HEK293 (cell line): ENCODE measurements at regions not wholly inside any gene's neighbourhood (a gene's known extent, or its start where the extent isn't known, plus 50 kb on each side); places are given as distances from the start of the nearest gene placed in this dataset.

ENCODE experiments used
- CTCF ChIA-PET: fragments of 350-600 bp; formaldehyde crosslinking; extraction: SDS; loops from one replicate; lab custom pipeline; 2021; ENCODE audit warnings: antibody characterized with exemption; lab: Yijun Ruan, JAX
- POLR2A ChIA-PET: fragments of 300-600 bp; formaldehyde crosslinking; extraction: SDS; loops from one replicate; lab custom pipeline; 2020; ENCODE audit warnings: antibody characterized with exemption, inconsistent platforms; lab: Yijun Ruan, JAX
- H3K27ac ChIP-seq: fragments of 200-500 bp; sonication (Bioruptor generic); 2 replicates; pipeline ENCODE4 v1.5.1; 2014; ENCODE audit warnings: low read depth, low read length, control low read depth, inconsistent platforms; ENCODE audit errors: extremely low read depth
- H3K36me3 ChIP-seq, 2 experiments: fragments of 200-500 bp in 1 of 2; sonication (Bioruptor generic) in 1 of 2; 1 replicate in 1 of 2; 2 replicates in 1 of 2; pipeline ENCODE4 v1.5.1; 2014 to 2017; ENCODE audit warnings: inconsistent platforms in 2 of 2, low read length in 2 of 2; ENCODE audit not compliant: control insufficient read depth in 2 of 2, insufficient read depth in 1 of 2
- H3K4me1 ChIP-seq: fragments of 200-500 bp; sonication (Bioruptor generic); 2 replicates; pipeline ENCODE4 v1.5.1; 2014; ENCODE audit warnings: mild to moderate bottlenecking, low read length, inconsistent platforms; ENCODE audit not compliant: control insufficient read depth, insufficient read depth
- H3K4me3 ChIP-seq: 2 replicates; pipeline ENCODE4 v1.5.1; 2011; ENCODE audit warnings: low read depth, mild to moderate bottlenecking, control low read depth, low read length, moderate library complexity
- H3K9me3 ChIP-seq: fragments of 200-500 bp; sonication (Bioruptor generic); 2 replicates; pipeline ENCODE4 v1.5.1; 2014; ENCODE audit warnings: low read depth, low read length, inconsistent platforms; ENCODE audit not compliant: control insufficient read depth, insufficient read depth
- GLI4 ChIP-seq: fragments of 450-650 bp; formaldehyde crosslinking; IDR thresholded peaks from 2 replicates; pipeline ENCODE4 v1.5.1; 2016; ENCODE audit warnings: missing biosample characterization, missing genetic modification characterization
- TRIM28 ChIP-seq: IDR thresholded peaks from 2 replicates; pipeline ENCODE4 v1.6.1; 2011; ENCODE audit warnings: low read length, control low read depth, borderline replicate concordance
- ZBTB48 ChIP-seq: fragments of 450-650 bp; formaldehyde crosslinking; IDR thresholded peaks from 2 replicates; pipeline ENCODE4 v1.5.1; 2016; ENCODE audit warnings: missing biosample characterization, missing genetic modification characterization
- ZEB2 ChIP-seq: fragments of 450-650 bp; formaldehyde crosslinking; IDR thresholded peaks from 2 replicates; pipeline ENCODE4 v1.5.1; 2016; ENCODE audit warnings: missing biosample characterization, missing genetic modification characterization
- ZNF148 ChIP-seq: fragments of 450-650 bp; formaldehyde crosslinking; IDR thresholded peaks from 2 replicates; pipeline ENCODE4 v1.5.0; 2017; ENCODE audit warnings: missing biosample characterization, missing genetic modification characterization, borderline replicate concordance
- ZNF16 ChIP-seq: fragments of 450-650 bp; formaldehyde crosslinking; IDR thresholded peaks from 2 replicates; pipeline ENCODE4 v1.5.1; 2016; ENCODE audit warnings: low read depth, missing biosample characterization, missing genetic modification characterization
- ZNF174 ChIP-seq: fragments of 450-650 bp; formaldehyde crosslinking; IDR thresholded peaks from 2 replicates; pipeline ENCODE4 v1.5.0; 2017; ENCODE audit warnings: missing biosample characterization, mild to moderate bottlenecking, missing genetic modification characterization
- ZNF18 ChIP-seq: fragments of 450-650 bp; formaldehyde crosslinking; IDR thresholded peaks from 2 replicates; pipeline ENCODE4 v1.5.1; 2016; ENCODE audit warnings: missing biosample characterization, missing genetic modification characterization
- ZNF449 ChIP-seq: fragments of 450-650 bp; formaldehyde crosslinking; IDR thresholded peaks from 2 replicates; pipeline ENCODE4 v1.5.1; 2017; ENCODE audit warnings: missing biosample characterization, mild to moderate bottlenecking, missing genetic modification characterization, moderate library complexity
- ZNF624 ChIP-seq: fragments of 450-650 bp; formaldehyde crosslinking; IDR thresholded peaks from 2 replicates; pipeline ENCODE4 v1.5.1; 2017; ENCODE audit warnings: missing biosample characterization, missing genetic modification characterization
- ZNF645 ChIP-seq: fragments of 450-650 bp; formaldehyde crosslinking; IDR thresholded peaks from 2 replicates; pipeline ENCODE4; 2016; ENCODE audit warnings: missing biosample characterization, missing genetic modification characterization
- TF ChIP-seq, protein P1 (sequence below): fragments of 450-650 bp; formaldehyde crosslinking; conservative IDR thresholded peaks from 2 replicates; pipeline ENCODE4 v1.5.1; 2016; ENCODE audit warnings: low read depth, missing biosample characterization, missing genetic modification characterization
- TF ChIP-seq, protein P2 (sequence below): fragments of 450-650 bp; formaldehyde crosslinking; IDR thresholded peaks from 2 replicates; pipeline ENCODE4 v1.5.1; 2017; ENCODE audit warnings: missing biosample characterization, missing genetic modification characterization
- TF ChIP-seq, protein P3 (sequence below): fragments of 450-650 bp; formaldehyde crosslinking; IDR thresholded peaks from 2 replicates; pipeline ENCODE4 v1.5.1; 2016; ENCODE audit warnings: missing biosample characterization, missing genetic modification characterization, borderline replicate concordance

DNA sequence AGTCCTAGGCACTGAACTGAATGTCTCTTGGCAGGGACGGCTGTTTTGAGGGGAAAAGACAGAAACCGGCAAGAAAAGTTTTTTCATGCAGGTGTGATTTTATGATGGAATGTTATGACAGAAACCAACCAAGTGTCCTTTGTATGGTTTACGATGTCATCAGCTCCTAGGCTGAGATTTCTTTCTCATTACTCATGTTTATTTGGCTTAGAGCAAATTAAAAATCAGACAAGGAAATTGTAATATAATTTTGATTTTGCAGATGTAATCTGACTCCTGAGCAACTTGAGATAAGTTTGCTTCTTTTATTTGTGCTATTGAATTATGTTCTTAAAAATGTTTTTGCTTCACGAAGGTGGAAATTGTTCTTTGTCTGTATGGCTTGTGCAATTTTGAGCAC lies 58.8 kb upstream of the MAP3K7 start (continued):
- 0 out of 2 replicates have a peak, but pooled peaks have one; percentile 22 for TF ChIP-seq ZEB2 (tag by site-specific recombination)
- TF ChIP-seq, all 188 proteins: peak for 10

DNA sequence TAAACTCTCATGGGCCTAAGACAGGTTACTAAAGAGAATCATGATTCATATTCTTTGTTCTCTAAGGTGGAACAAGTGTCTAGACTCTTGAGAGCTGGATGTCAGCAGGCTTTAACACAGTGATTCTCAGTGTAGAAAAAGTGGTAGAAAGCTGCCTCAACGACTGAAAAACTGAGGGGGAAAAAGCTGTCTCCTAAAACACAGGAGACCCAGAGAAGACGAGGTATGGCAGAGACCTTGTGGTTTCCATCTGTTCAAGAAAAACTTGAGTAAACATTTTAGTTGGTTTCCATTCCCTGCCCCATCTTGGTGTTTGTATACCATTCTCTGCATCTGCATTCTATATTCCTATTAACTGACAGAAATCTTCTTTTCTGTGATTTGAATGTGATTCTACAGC lies 57.6 kb upstream of the MAP3K7 start:
- Histone ChIP-seq H3K9me3 (no peaks in the 10 kb centered on the region), H3K4me1 (peaks cover 10% of the 10 kb centered on the region), H3K4me3 (no peak overlapping the region), H3K36me3 (no peaks in the 10 kb centered on the region), H3K27ac (peak overlapping the region; percentile 35; the same call in 1 of the 2 replicates)
- POLR2A ChIA-PET: no interaction called here
- CTCF ChIA-PET: interaction anchor here (0.5 to 0.6 kb wide), 2 partner anchors 25 to 645 kb away, joined by 3 to 4 read pairs; no protein-coding TSS in a partner anchor
- TF ChIP-seq ZBTB48: no peak
- TF ChIP-seq, protein P1, sequence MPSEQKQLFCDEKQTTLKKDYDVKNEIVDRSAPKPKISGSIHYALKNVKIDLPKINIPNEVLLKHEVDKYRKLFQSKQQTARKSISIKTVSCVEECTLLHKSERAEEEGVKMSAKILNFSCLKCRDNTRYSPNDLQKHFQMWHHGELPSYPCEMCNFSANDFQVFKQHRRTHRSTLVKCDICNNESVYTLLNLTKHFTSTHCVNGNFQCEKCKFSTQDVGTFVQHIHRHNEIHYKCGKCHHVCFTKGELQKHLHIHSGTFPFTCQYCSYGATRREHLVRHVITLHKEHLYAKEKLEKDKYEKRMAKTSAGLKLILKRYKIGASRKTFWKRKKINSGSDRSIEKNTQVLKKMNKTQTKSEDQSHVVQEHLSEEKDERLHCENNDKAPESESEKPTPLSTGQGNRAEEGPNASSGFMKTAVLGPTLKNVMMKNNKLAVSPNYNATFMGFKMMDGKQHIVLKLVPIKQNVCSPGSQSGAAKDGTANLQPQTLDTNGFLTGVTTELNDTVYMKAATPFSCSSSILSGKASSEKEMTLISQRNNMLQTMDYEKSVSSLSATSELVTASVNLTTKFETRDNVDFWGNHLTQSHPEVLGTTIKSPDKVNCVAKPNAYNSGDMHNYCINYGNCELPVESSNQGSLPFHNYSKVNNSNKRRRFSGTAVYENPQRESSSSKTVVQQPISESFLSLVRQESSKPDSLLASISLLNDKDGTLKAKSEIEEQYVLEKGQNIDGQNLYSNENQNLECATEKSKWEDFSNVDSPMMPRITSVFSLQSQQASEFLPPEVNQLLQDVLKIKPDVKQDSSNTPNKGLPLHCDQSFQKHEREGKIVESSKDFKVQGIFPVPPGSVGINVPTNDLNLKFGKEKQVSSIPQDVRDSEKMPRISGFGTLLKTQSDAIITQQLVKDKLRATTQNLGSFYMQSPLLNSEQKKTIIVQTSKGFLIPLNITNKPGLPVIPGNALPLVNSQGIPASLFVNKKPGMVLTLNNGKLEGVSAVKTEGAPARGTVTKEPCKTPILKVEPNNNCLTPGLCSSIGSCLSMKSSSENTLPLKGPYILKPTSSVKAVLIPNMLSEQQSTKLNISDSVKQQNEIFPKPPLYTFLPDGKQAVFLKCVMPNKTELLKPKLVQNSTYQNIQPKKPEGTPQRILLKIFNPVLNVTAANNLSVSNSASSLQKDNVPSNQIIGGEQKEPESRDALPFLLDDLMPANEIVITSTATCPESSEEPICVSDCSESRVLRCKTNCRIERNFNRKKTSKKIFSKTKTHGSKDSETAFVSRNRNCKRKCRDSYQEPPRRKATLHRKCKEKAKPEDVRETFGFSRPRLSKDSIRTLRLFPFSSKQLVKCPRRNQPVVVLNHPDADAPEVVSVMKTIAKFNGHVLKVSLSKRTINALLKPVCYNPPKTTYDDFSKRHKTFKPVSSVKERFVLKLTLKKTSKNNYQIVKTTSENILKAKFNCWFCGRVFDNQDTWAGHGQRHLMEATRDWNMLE: no peak
- TF ChIP-seq ZNF645: no peak
- TF ChIP-seq ZNF174 (tag by site-specific recombination): no peak
- no peak for TF ChIP-seq ZNF148 (tag by site-specific recombination)

- Histone ChIP-seq H3K27ac (no peak overlapping the region), H3K9me3 (no peaks in the 10 kb centered on the region), H3K36me3 (no peaks in the 10 kb centered on the region), H3K4me3 (no peak overlapping the region), H3K4me1 (peaks cover 10% of the 10 kb centered on the region)
- ChIA-PET POLR2A (no interaction called here), CTCF (no interaction called here)
- TF ChIP-seq TRIM28: peak; percentile 38; the same call in 1 of the 2 replicates
- no peak for TF ChIP-seq ZNF624 (tag by site-specific recombination)
- TF ChIP-seq ZNF16 (tag by site-specific recombination): no peak
- TF ChIP-seq, protein P2, sequence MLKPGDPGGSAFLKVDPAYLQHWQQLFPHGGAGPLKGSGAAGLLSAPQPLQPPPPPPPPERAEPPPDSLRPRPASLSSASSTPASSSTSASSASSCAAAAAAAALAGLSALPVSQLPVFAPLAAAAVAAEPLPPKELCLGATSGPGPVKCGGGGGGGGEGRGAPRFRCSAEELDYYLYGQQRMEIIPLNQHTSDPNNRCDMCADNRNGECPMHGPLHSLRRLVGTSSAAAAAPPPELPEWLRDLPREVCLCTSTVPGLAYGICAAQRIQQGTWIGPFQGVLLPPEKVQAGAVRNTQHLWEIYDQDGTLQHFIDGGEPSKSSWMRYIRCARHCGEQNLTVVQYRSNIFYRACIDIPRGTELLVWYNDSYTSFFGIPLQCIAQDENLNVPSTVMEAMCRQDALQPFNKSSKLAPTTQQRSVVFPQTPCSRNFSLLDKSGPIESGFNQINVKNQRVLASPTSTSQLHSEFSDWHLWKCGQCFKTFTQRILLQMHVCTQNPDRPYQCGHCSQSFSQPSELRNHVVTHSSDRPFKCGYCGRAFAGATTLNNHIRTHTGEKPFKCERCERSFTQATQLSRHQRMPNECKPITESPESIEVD (tag by site-specific recombination): 0 out of 2 replicates have a peak, but pooled peaks have one; percentile 12
- TF ChIP-seq, protein P3, sequence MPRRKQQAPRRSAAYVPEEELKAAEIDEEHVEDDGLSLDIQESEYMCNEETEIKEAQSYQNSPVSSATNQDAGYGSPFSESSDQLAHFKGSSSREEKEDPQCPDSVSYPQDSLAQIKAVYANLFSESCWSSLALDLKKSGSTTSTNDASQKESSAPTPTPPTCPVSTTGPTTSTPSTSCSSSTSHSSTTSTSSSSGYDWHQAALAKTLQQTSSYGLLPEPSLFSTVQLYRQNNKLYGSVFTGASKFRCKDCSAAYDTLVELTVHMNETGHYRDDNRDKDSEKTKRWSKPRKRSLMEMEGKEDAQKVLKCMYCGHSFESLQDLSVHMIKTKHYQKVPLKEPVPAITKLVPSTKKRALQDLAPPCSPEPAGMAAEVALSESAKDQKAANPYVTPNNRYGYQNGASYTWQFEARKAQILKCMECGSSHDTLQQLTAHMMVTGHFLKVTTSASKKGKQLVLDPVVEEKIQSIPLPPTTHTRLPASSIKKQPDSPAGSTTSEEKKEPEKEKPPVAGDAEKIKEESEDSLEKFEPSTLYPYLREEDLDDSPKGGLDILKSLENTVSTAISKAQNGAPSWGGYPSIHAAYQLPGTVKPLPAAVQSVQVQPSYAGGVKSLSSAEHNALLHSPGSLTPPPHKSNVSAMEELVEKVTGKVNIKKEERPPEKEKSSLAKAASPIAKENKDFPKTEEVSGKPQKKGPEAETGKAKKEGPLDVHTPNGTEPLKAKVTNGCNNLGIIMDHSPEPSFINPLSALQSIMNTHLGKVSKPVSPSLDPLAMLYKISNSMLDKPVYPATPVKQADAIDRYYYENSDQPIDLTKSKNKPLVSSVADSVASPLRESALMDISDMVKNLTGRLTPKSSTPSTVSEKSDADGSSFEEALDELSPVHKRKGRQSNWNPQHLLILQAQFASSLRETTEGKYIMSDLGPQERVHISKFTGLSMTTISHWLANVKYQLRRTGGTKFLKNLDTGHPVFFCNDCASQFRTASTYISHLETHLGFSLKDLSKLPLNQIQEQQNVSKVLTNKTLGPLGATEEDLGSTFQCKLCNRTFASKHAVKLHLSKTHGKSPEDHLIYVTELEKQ: no peak
- TF ChIP-seq ZNF449 (tag by site-specific recombination): peak; percentile 100
- TF ChIP-seq GLI4: no peak
- TF ChIP-seq ZNF18 (tag by site-specific recombination): peak; percentile 79
- TF ChIP-seq ZBTB48: no peak
Measured at GRCh38 chr6:90643381-90643780, 56.5 kb upstream of the MAP3K7 start.
